Pancreas (tissue), 10 donors: ENCODE measurements at regions not wholly inside any gene's neighbourhood (a gene's known extent, or its start where the extent isn't known, plus 50 kb on each side); places are given as distances from the start of the nearest gene placed in this dataset.

Experiments
- ATAC-seq, 4 donors: fragments of 200-7000 bp; cut with Tn5 transposase; one replicate each; pipeline versions ENCODE4 v1.8.0 to v1.9.1; 2020; ENCODE audit warnings: mild to moderate bottlenecking in 4 of 4, moderate library complexity in 4 of 4
- DNase-seq, 6 donors: peaks; one replicate each; pipeline ENCODE4 v3.0.0-alpha.2; 2020
- FAIRE-seq: peaks from 2 replicates; lab custom pipeline; 2012; peaks lifted over from hg19 to GRCh38; lab: Jason Lieb, UNC
- H3K27ac ChIP-seq, 4 donors: fragments of 200-600 bp; sonication (generic); 1 replicate in 3 of 4; 2 replicates in 1 of 4; pipeline versions ENCODE4 v1.5.0 to v1.8.0; 2020
- H3K27me3 ChIP-seq, 4 donors: fragments of 200-600 bp; one replicate each; pipeline ENCODE4 v1.8.0; 2021
- H3K36me3 ChIP-seq, 3 donors: fragments of 200-600 bp; sonication (generic) in 1 of 3; one replicate each; pipeline versions ENCODE4 v1.5.0 to v1.8.0; 2020 to 2021
- H3K4me1 ChIP-seq, 3 donors: fragments of 200-600 bp; one replicate each; pipeline ENCODE4 v1.8.0; 2021
- H3K4me3 ChIP-seq, 4 donors: fragments of 200-600 bp; sonication (generic) in 2 of 4; one replicate each; pipeline versions ENCODE4 v1.5.0 to v1.8.0; 2020 to 2021
- H3K9me3 ChIP-seq, 4 donors: fragments of 200-600 bp; one replicate each; pipeline ENCODE4 v1.8.0; 2021
- CTCF ChIP-seq, 4 donors: fragments of 200-600 bp; sonication (generic) in 3 of 4; IDR thresholded peaks; one replicate each; pipeline versions ENCODE4 v1.5.0 to v1.8.0; 2021; ENCODE audit warnings: antibody characterized with exemption in 4 of 4
- WGBS, 2 donors: extraction: QIAGEN DNeasy Blood & Tissue Kit; methylation state at CpG; one replicate each; pipeline ENCODE4 v1.1.7; 2013; 5-methylcytosine and 5-hydroxymethylcytosine counted together
- intact Hi-C, 3 donors: fragments of 100-400 bp; cut with DNase I; formaldehyde crosslinking; loops; one replicate each; pipeline versions ENCODE4 v1.11.1 to v1.14.2; 2022
- donor health status: healthy with polysubstance abuse.
- donor health status: DM: no; HTN: no; CAD: no; lungs with moderate emphysema.
- donor health status: DM: no; HTN: no; CAD: no.
- donor health status: control.
- donor health status: control.
- donor health status: Bipolar disorder and iron deficiency.
- donor health status: DM: yes; HTN: yes; CAD: no.
- donor health status: DM: no; HTN: no; CAD: no.
- donor health status: DM: no; HTN: no; CAD: no.
- donor health status: DM: yes; HTN: yes; CAD: no.

DNA sequence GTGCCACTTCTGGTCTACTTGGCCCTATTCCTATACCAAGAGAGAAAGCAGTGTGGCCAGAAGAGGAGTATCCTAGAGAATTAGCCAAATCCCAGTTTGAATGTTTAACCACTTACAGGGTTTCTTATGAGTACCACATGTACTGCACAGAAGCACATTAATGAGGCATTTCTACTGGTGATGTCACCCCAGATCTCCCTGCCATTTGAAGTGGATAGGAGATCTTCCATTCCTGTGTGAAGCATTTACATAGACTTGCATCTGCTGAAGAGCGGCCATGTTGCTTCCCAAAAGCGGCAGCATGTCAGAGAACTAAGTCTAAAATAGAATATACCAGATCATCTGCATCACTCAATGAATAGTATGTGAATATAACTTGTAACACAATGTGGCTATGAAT lies 108.4 kb upstream of the TUSC7 start:
- H3K36me3 ChIP-seq: no peaks in the 10 kb centered on the region
- no peak for DNase-seq
- H3K4me3 ChIP-seq: no peak overlapping the region
- H3K9me3 ChIP-seq: no peaks in the 10 kb centered on the region
- no peak for FAIRE-seq
- no peaks in the 10 kb centered on the region for H3K4me1 ChIP-seq
- WGBS, 2 donors: 77 to 80% methylated on average over 2 of the region's 2 CpGs
- intact Hi-C loops: no loop called here
- no peak overlapping the region for H3K27ac ChIP-seq
- no peak for TF ChIP-seq CTCF (IDR thresholded peaks at IDR 0.05)
- H3K27me3 ChIP-seq: no peaks in the 10 kb centered on the region
- no peak for ATAC-seq

DNA sequence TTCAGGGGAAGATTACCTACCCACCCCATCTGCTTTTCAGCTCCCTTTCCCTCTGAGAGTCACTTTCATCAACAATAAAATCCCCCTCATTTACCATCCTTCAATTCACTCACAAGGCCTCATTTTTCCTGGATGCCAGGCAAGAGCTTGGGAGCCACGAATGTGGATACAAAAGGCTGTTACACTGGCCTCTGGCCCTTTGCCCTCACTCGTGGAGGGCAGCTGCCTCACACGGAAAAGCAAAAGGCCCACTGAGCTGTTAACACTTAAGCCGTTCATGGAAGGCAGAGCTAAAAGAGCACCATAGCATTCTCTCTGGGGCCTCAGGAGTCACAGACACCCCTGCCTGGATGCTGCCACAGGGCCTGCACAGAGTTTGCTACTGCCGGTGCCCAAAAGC lies 102.4 kb upstream of the TUSC7 start:
- no peak for TF ChIP-seq CTCF (IDR thresholded peaks at IDR 0.05)
- intact Hi-C loops: no loop called here
- ATAC-seq (no peak), FAIRE-seq (no peak), DNase-seq (peak in 1 of 6 donors; percentile 26)
- Histone ChIP-seq H3K27me3 (no peaks in the 10 kb centered on the region), H3K4me1 (no peaks in the 10 kb centered on the region), H3K27ac (no peak overlapping the region), H3K9me3 (no peaks in the 10 kb centered on the region), H3K4me3 (no peak overlapping the region), H3K36me3 (no peaks in the 10 kb centered on the region)
- WGBS, 2 donors: 75 to 76% methylated on average over 5 of the region's 5 CpGs

GRCh38 chr3:116610124-116610523 lies 99.5 kb upstream of the TUSC7 start:
- DNase-seq (no peak), FAIRE-seq (no peak), ATAC-seq (no peak)
- WGBS, 2 donors: 78 to 88% methylated on average over 3 of the region's 3 CpGs
- no peaks in the 10 kb centered on the region for H3K4me1 ChIP-seq
- no peak overlapping the region for H3K27ac ChIP-seq
- TF ChIP-seq CTCF (IDR thresholded peaks at IDR 0.05): no peak
- no peaks in the 10 kb centered on the region for H3K27me3 ChIP-seq
- no peaks in the 10 kb centered on the region for H3K36me3 ChIP-seq
- intact Hi-C loops: no loop called here
- no peaks in the 10 kb centered on the region for H3K9me3 ChIP-seq
- no peak overlapping the region for H3K4me3 ChIP-seq

DNA sequence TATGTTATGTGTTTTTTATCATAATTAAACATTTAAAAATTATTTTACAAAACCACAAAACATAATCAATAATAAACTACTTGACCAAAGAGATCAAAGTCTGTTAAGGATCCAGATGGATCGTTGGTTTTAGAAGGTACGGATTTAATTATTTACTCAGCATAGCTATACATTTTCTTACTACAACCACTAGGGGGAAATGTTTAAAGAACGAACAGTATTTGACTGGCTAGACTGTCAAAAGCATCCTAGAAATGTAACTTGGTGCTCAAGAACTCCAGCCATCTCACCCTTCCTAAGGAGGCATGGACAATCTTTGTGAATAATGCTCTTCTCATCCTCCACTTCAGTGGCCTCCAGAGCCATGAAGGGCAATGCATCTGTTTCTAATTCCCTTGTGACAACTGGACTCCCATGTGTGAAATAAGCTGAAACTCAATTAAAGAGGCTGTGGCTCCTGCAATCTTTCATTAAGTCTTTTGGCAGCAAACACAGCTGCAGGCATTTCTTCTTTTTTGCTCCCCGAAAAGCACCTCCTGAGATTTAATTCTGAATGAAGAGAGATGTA lies 94.7 kb upstream of the TUSC7 start:
- WGBS, 2 donors: 26% methylated on average over 4 of the region's 4 CpGs
- H3K4me3 ChIP-seq: no peak overlapping the region

More for the DNA sequence above, 94.7 kb upstream of the TUSC7 start:
- intact Hi-C loops: no loop called here
- no peak for FAIRE-seq
- no peaks in the 10 kb centered on the region for H3K9me3 ChIP-seq
- TF ChIP-seq CTCF (IDR thresholded peaks at IDR 0.05): peak in 1 of 4 donors; percentile 11
- no peak for ATAC-seq
- H3K27me3 ChIP-seq: no peaks in the 10 kb centered on the region
- H3K4me1 ChIP-seq: no peaks in the 10 kb centered on the region
- H3K27ac ChIP-seq: no peak overlapping the region
- H3K36me3 ChIP-seq: no peaks in the 10 kb centered on the region
- no peak for DNase-seq
